IMR-90 (cell line): ENCODE measurements at regions not wholly inside any gene's neighbourhood (a gene's known extent, or its start where the extent isn't known, plus 50 kb on each side); places are given as distances from the start of the nearest gene placed in this dataset.

Experiments
- ATAC-seq: fragments of 200-7000 bp; cut with Tn5 transposase; 2 replicates; pipeline ENCODE4 v1.9.1; 2020; ENCODE audit warnings: low read depth, mild to moderate bottlenecking, moderate library complexity
- BruUV-seq: library from RNA; stranded (reverse); fragments of 400-500 nt; replicated peaks from 2 replicates; lab custom pipeline; 2021; lab: Mats Ljungman, UMichigan
- CTCF ChIA-PET: fragments of 300-600 bp; formaldehyde crosslinking; extraction: SDS; loops from one replicate; lab custom pipeline; 2021; ENCODE audit warnings: antibody characterized with exemption; lab: Yijun Ruan, JAX
- POLR2A ChIA-PET: fragments of 300-600 bp; sonication (Branson Sonifier 250); formaldehyde crosslinking; loops from one replicate; lab custom pipeline; 2022; ENCODE audit warnings: antibody characterized with exemption; ENCODE audit not compliant: unreplicated experiment; lab: Charles Lee
- DNase-seq: peaks from one replicate; pipeline ENCODE4 v3.0.0; 2013
- H2AFZ ChIP-seq: replicated peaks from 2 replicates; pipeline ENCODE3; 2013; ENCODE audit warnings: low read length, mild to moderate bottlenecking; ENCODE audit not compliant: poor library complexity
- H2AK5ac ChIP-seq: 2 replicates; pipeline ENCODE4 v1.6.1; 2013; ENCODE audit warnings: low read depth, low read length, inconsistent platforms
- H2AK9ac ChIP-seq: replicated peaks from 2 replicates; pipeline ENCODE3; 2013; ENCODE audit warnings: mild to moderate bottlenecking, low read depth, low read length, moderate library complexity; ENCODE audit not compliant: poor library complexity
- H2BK120ac ChIP-seq: 2 replicates; pipeline ENCODE4 v1.6.1; 2013; ENCODE audit warnings: low read depth, low read length, inconsistent platforms
- H2BK15ac ChIP-seq: 3 replicates; pipeline ENCODE4 v1.6.1; 2013; ENCODE audit warnings: low read depth, low read length, inconsistent platforms
- H2BK20ac ChIP-seq: 2 replicates; pipeline ENCODE4 v1.6.1; 2013; ENCODE audit warnings: low read depth, mild to moderate bottlenecking, inconsistent platforms, low read length, moderate library complexity
- H2BK5ac ChIP-seq: 2 replicates; pipeline ENCODE4 v1.6.1; 2013; ENCODE audit warnings: mild to moderate bottlenecking, low read depth, low read length, inconsistent platforms; ENCODE audit not compliant: poor library complexity, severe bottlenecking
- H3K14ac ChIP-seq: replicated peaks from 2 replicates; pipeline ENCODE4 v1.6.1; 2013; ENCODE audit warnings: low read depth, low read length, inconsistent platforms
- H3K18ac ChIP-seq: 2 replicates; pipeline ENCODE4 v1.6.1; 2013; ENCODE audit warnings: low read depth, low read length, control low read depth
- H3K23ac ChIP-seq: 2 replicates; pipeline ENCODE4 v1.6.1; 2013; ENCODE audit warnings: low read depth, low read length, inconsistent platforms
- H3K27ac ChIP-seq: 2 replicates; pipeline ENCODE4 v1.5.1; 2013; ENCODE audit warnings: mild to moderate bottlenecking, control low read depth, low read length; ENCODE audit not compliant: insufficient read depth
- H3K27me3 ChIP-seq: 2 replicates; pipeline ENCODE4 v1.6.1; 2013; ENCODE audit warnings: low read length; ENCODE audit not compliant: control insufficient read depth, insufficient read depth
- H3K36me3 ChIP-seq: 2 replicates; pipeline ENCODE4 v1.6.1; 2013; ENCODE audit warnings: low read length, mixed read lengths; ENCODE audit not compliant: control insufficient read depth, insufficient read depth
- H3K4ac ChIP-seq: 2 replicates; pipeline ENCODE4 v1.6.1; 2013; ENCODE audit warnings: low read depth, low read length, inconsistent platforms
- H3K4me1 ChIP-seq: 2 replicates; pipeline ENCODE4 v1.6.1; 2013; ENCODE audit warnings: low read length, mixed read lengths; ENCODE audit not compliant: control insufficient read depth, insufficient read depth
- H3K4me2 ChIP-seq: 2 replicates; pipeline ENCODE4 v1.6.1; 2013; ENCODE audit warnings: low read depth, mild to moderate bottlenecking, control low read depth, low read length, moderate library complexity
- H3K4me3 ChIP-seq: 2 replicates; pipeline ENCODE4 v1.5.1; 2013; ENCODE audit warnings: low read depth, mild to moderate bottlenecking, control low read depth, low read length, moderate library complexity; ENCODE audit not compliant: insufficient read depth
- H3K56ac ChIP-seq: 2 replicates; pipeline ENCODE4 v1.6.1; 2013; ENCODE audit warnings: low read length, inconsistent platforms; ENCODE audit not compliant: insufficient read depth; ENCODE audit errors: extremely low read depth
- H3K79me1 ChIP-seq, 2 experiments: 2 replicates each; pipeline ENCODE4 v1.6.1; 2013; ENCODE audit warnings: low read length in 2 of 2, inconsistent platforms in 1 of 2, low read depth in 1 of 2
- H3K9ac ChIP-seq: 2 replicates; pipeline ENCODE4 v1.6.1; 2013; ENCODE audit warnings: low read depth, low read length, control low read depth
- H3K9me1 ChIP-seq: 2 replicates; pipeline ENCODE4 v1.6.1; 2013; ENCODE audit warnings: low read length, inconsistent platforms; ENCODE audit not compliant: insufficient read depth
- H3K9me3 ChIP-seq: 2 replicates; pipeline ENCODE4 v1.6.1; 2013; ENCODE audit warnings: low read length; ENCODE audit not compliant: control insufficient read depth, insufficient read depth
- H4K20me1 ChIP-seq: 2 replicates; pipeline ENCODE4 v1.6.1; 2013; ENCODE audit warnings: low read length, inconsistent platforms; ENCODE audit not compliant: insufficient read depth
- H4K5ac ChIP-seq: 2 replicates; pipeline ENCODE4 v1.6.1; 2013; ENCODE audit warnings: mild to moderate bottlenecking, low read depth, low read length, control low read depth
- H4K8ac ChIP-seq, 2 experiments: 2 replicates each; pipeline ENCODE4 v1.6.1; 2013; ENCODE audit warnings: low read depth in 2 of 2, low read length in 2 of 2, control low read depth in 1 of 2, inconsistent platforms in 1 of 2
- H4K91ac ChIP-seq: 2 replicates; pipeline ENCODE4 v1.6.1; 2013; ENCODE audit warnings: low read depth, low read length, inconsistent platforms; ENCODE audit not compliant: insufficient read depth
- BHLHE40 ChIP-seq: fragments of 150-350 bp; IDR thresholded peaks from 2 replicates; pipeline ENCODE4 v1.6.1; 2016; ENCODE audit warnings: mild to moderate bottlenecking, low read depth, low read length
- CEBPB ChIP-seq: IDR thresholded peaks from 2 replicates; pipeline ENCODE4 v1.6.1; 2012; ENCODE audit warnings: low read depth, low read length, improper control_type of control experiment
- CHD1 ChIP-seq: IDR thresholded peaks from 2 replicates; pipeline ENCODE4 v1.6.1; 2012; ENCODE audit warnings: low read depth, low read length, improper control_type of control experiment
- CTCF ChIP-seq: conservative IDR thresholded peaks from 2 replicates; pipeline ENCODE4 v1.5.1; 2012; ENCODE audit warnings: mild to moderate bottlenecking, low read depth, low read length, improper control_type of control experiment
- ELK1 ChIP-seq: fragments of 150-350 bp; IDR thresholded peaks from 2 replicates; pipeline ENCODE4 v1.6.1; 2016; ENCODE audit warnings: low read depth, mild to moderate bottlenecking, low read length, moderate library complexity, borderline replicate concordance
- FOS ChIP-seq: fragments of 150-350 bp; IDR thresholded peaks from 2 replicates; pipeline ENCODE4 v1.6.1; 2016; ENCODE audit warnings: low read depth, low read length
- MAFK ChIP-seq: IDR thresholded peaks from 2 replicates; pipeline ENCODE4 v1.6.1; 2012; ENCODE audit warnings: low read depth, low read length, improper control_type of control experiment
- MAZ ChIP-seq: IDR thresholded peaks from 2 replicates; pipeline ENCODE4 v1.6.1; 2012; ENCODE audit warnings: low read depth, mild to moderate bottlenecking, low read length, improper control_type of control experiment, moderate library complexity, borderline replicate concordance
- MXI1 ChIP-seq: IDR thresholded peaks from 2 replicates; pipeline ENCODE4 v1.6.1; 2012; ENCODE audit warnings: low read depth, mild to moderate bottlenecking, low read length, moderate library complexity, borderline replicate concordance
- NFE2L2 ChIP-seq: fragments of 150-350 bp; IDR thresholded peaks from 2 replicates; pipeline ENCODE4 v1.6.1; 2016; ENCODE audit warnings: low read depth, mild to moderate bottlenecking, low read length
- POLR2A ChIP-seq: IDR thresholded peaks from 2 replicates; pipeline ENCODE4 v1.6.1; 2012; ENCODE audit warnings: mild to moderate bottlenecking, low read depth, low read length
- RAD21 ChIP-seq: IDR thresholded peaks from 2 replicates; pipeline ENCODE4 v1.6.1; 2012; ENCODE audit warnings: low read length, improper control_type of control experiment
- RCOR1 ChIP-seq: IDR thresholded peaks from 2 replicates; pipeline ENCODE4 v1.6.1; 2012; ENCODE audit warnings: mild to moderate bottlenecking, low read length, improper control_type of control experiment; ENCODE audit not compliant: insufficient replicate concordance
- RFX5 ChIP-seq: IDR thresholded peaks from 2 replicates; pipeline ENCODE4 v1.8.0; 2012; ENCODE audit warnings: low read depth, mild to moderate bottlenecking, low read length, moderate library complexity
- SMC3 ChIP-seq: fragments of 150-350 bp; IDR thresholded peaks from 2 replicates; pipeline ENCODE4 v1.6.1; 2016; ENCODE audit warnings: low read depth, mild to moderate bottlenecking, antibody characterized with exemption, low read length, moderate library complexity
- USF2 ChIP-seq: fragments of 150-350 bp; IDR thresholded peaks from 2 replicates; pipeline ENCODE4 v1.6.1; 2017; ENCODE audit warnings: mild to moderate bottlenecking, antibody characterized with exemption, low read length, low read depth
- WGBS, 2 experiments: methylation state at CpG; one replicate each; pipeline versions ENCODE4 v1.1.5 to v1.1.7; 2013; ENCODE audit warnings: missing lambda C conversion rate in 2 of 2; ENCODE audit not compliant: insufficient read length in 1 of 2; ENCODE audit errors: extremely low coverage in 2 of 2; 5-methylcytosine and 5-hydroxymethylcytosine counted together
- dilution Hi-C: fragments of 300-500 bp; cut with HindIII; formaldehyde crosslinking; loops from one replicate; pipeline ENCODE4 v1.14.3; 2018; ENCODE audit warnings: low sequenced_read_pairs; ENCODE audit not compliant: unreplicated experiment
- in situ Hi-C: fragments of 300-500 bp; cut with MboI; formaldehyde crosslinking; loops from 3 replicates; pipeline ENCODE4 v1.14.3; 2019; ENCODE audit warnings: low sequenced_read_pairs, inconsistent platforms, mixed read lengths
- intact Hi-C: fragments of 100-400 bp; cut with micrococcal nuclease; formaldehyde crosslinking; loops from 2 replicates; pipeline ENCODE4 v1.10.0; 2022

- no peak overlapping the region for H3K14ac ChIP-seq
- no peaks in the 10 kb centered on the region for H3K4me1 ChIP-seq
- no peak for ATAC-seq
- H2BK5ac ChIP-seq: no peak overlapping the region
- 90% methylated on average over 2 of the region's 3 CpGs; no CpG with 5 or more reads in 1 of the 2 experiments for WGBS, 2 experiments
- H2AK5ac ChIP-seq: no peak overlapping the region
- H3K4me2 ChIP-seq: no peak overlapping the region
- intact Hi-C loops: no loop called here
- no peak overlapping the region for H2AFZ ChIP-seq
- in situ Hi-C loops: no loop called here
- no peaks in the 10 kb centered on the region for H3K79me1 ChIP-seq
- no peaks in the 10 kb centered on the region for H3K9me3 ChIP-seq
- ChIA-PET POLR2A (no interaction called here), CTCF (no interaction called here)
- no peak overlapping the region for H2BK20ac ChIP-seq
- no peaks in the 10 kb centered on the region for H3K9me1 ChIP-seq
- no peak for TF ChIP-seq POLR2A
- TF ChIP-seq MAFK: no peak
- no peak for TF ChIP-seq RCOR1
- no peak for TF ChIP-seq NFE2L2
- no peak for TF ChIP-seq CTCF
- TF ChIP-seq SMC3: no peak
- TF ChIP-seq MXI1: no peak
- TF ChIP-seq RFX5: no peak
- no peak for TF ChIP-seq ELK1
- no peak for TF ChIP-seq CEBPB
- no peak for TF ChIP-seq CHD1
- TF ChIP-seq BHLHE40: no peak
- no peak for TF ChIP-seq MAZ
- no peak for TF ChIP-seq USF2
- TF ChIP-seq RAD21: no peak
- TF ChIP-seq FOS: no peak
- no peak overlapping the region for H3K56ac ChIP-seq
- H3K4me3 ChIP-seq: no peak overlapping the region
- no peaks in the 10 kb centered on the region for H4K20me1 ChIP-seq
- no peak overlapping the region for H4K5ac ChIP-seq
- H4K8ac ChIP-seq: no peak overlapping the region
- BruUV-seq: no TSS peak
- H2BK120ac ChIP-seq: no peak overlapping the region
- no peak overlapping the region for H3K27ac ChIP-seq
- H3K4ac ChIP-seq: no peak overlapping the region
- no peak for DNase-seq
- H3K27me3 ChIP-seq: no peaks in the 10 kb centered on the region
- no peak overlapping the region for H3K23ac ChIP-seq
- dilution Hi-C loops: no loop called here
- H2BK15ac ChIP-seq: no peak overlapping the region
- H3K36me3 ChIP-seq: no peaks in the 10 kb centered on the region
- H2AK9ac ChIP-seq: no peak overlapping the region
- no peak overlapping the region for H4K91ac ChIP-seq
- no peak overlapping the region for H3K18ac ChIP-seq
- H3K9ac ChIP-seq: no peak overlapping the region
These were observed 93.0 kb downstream of the POSTN start for GRCh38 chr13:37505531-37505930.
